SK-N-SH (cell line): ENCODE measurements at regions not wholly inside any gene's neighbourhood (a gene's known extent, or its start where the extent isn't known, plus 50 kb on each side); places are given as distances from the start of the nearest gene placed in this dataset.

Experiments
- CTCF ChIA-PET: fragments of 300-600, 350-600 bp; formaldehyde crosslinking; extraction: SDS; loops from one replicate; lab custom pipeline; 2021; lab: Yijun Ruan, JAX
- POLR2A ChIA-PET: fragments of 350-600 bp; sonication (Branson Sonifier 250); formaldehyde crosslinking; extraction: SDS; loops from one replicate; lab custom pipeline; 2020; ENCODE audit warnings: antibody characterized with exemption, inconsistent platforms; lab: Yijun Ruan, JAX
- DNase-seq: peaks from one replicate; pipeline ENCODE4 v3.0.0; 2012
- H2AFZ ChIP-seq: fragments of 200-600 bp; sonication (generic); 2 replicates; pipeline ENCODE4 v1.8.1; 2016; ENCODE audit warnings: antibody characterized with exemption, mild to moderate bottlenecking, low read depth
- H3F3A ChIP-seq: fragments of 200-600 bp; sonication (generic); replicated peaks from 2 replicates; pipeline ENCODE3; 2016; ENCODE audit warnings: antibody characterized with exemption, mild to moderate bottlenecking; ENCODE audit not compliant: insufficient read depth
- H3K27ac ChIP-seq, 2 experiments: fragments of 200-500 bp in 1 of 2; fragments of 200-600 bp in 1 of 2; sonication (Bioruptor generic) in 1 of 2; sonication (generic), shearing (Covaris generic) in 1 of 2; 2 replicates each; pipeline versions ENCODE4 v1.5.1 to v1.6.1; 2014 to 2016; ENCODE audit warnings: low read depth in 2 of 2, inconsistent platforms in 1 of 2, low read length in 1 of 2, mild to moderate bottlenecking in 1 of 2, mixed read lengths in 1 of 2
- H3K27me3 ChIP-seq: fragments of 200-600 bp; sonication (generic), shearing (Covaris generic); 2 replicates; pipeline ENCODE4 v1.6.1; 2016; ENCODE audit warnings: mixed run types; ENCODE audit not compliant: insufficient read depth
- H3K36me3 ChIP-seq, 2 experiments: fragments of 200-500 bp in 1 of 2; fragments of 200-600 bp in 1 of 2; sonication (Bioruptor generic) in 1 of 2; sonication (generic) in 1 of 2; replicated peaks in 1 of 2; 2 replicates each; pipeline versions ENCODE3 to v1.5.1; 2014 to 2016; ENCODE audit warnings: low read length in 1 of 2, mild to moderate bottlenecking in 1 of 2; ENCODE audit not compliant: insufficient read depth in 2 of 2, control insufficient read depth in 1 of 2
- H3K4me1 ChIP-seq, 2 experiments: fragments of 200-500 bp in 1 of 2; fragments of 200-600 bp in 1 of 2; sonication (Bioruptor generic) in 1 of 2; sonication (generic), shearing (Covaris generic) in 1 of 2; 2 replicates each; pipeline versions ENCODE4 v1.5.1 to v1.6.1; 2014 to 2016; ENCODE audit warnings: low read depth in 1 of 2, low read length in 1 of 2, mixed run types in 1 of 2; ENCODE audit not compliant: insufficient read depth in 2 of 2, control insufficient read depth in 1 of 2
- H3K4me2 ChIP-seq: fragments of 200-600 bp; sonication (generic), shearing (Covaris generic); 2 replicates; pipeline ENCODE4 v1.6.1; 2017; ENCODE audit warnings: mixed run types
- H3K4me3 ChIP-seq, 2 experiments: fragments of 200-500 bp in 1 of 2; fragments of 200-600 bp in 1 of 2; sonication (Bioruptor generic) in 1 of 2; sonication (generic), shearing (Covaris generic) in 1 of 2; 2 replicates each; pipeline versions ENCODE4 v1.5.1 to v1.8.1; 2014 to 2016; ENCODE audit warnings: low read depth in 2 of 2, inconsistent platforms in 1 of 2, low read length in 1 of 2, mild to moderate bottlenecking in 1 of 2, mixed read lengths in 1 of 2, moderate library complexity in 1 of 2
- H3K79me2 ChIP-seq: fragments of 200-600 bp; sonication (generic); 2 replicates; pipeline ENCODE4 v1.8.1; 2017; ENCODE audit warnings: mild to moderate bottlenecking; ENCODE audit not compliant: insufficient read depth
- H3K9ac ChIP-seq: fragments of 200-600 bp; sonication (generic); 2 replicates; pipeline ENCODE4 v1.6.1; 2017; ENCODE audit warnings: mixed run types
- H3K9me2 ChIP-seq: fragments of 200-600 bp; sonication (generic); 2 replicates; pipeline ENCODE4 v1.6.1; 2017; ENCODE audit warnings: mixed run types
- H3K9me3 ChIP-seq: fragments of 200-600 bp; sonication (generic); 2 replicates; pipeline ENCODE4 v1.6.1; 2017; ENCODE audit warnings: mixed run types, mild to moderate bottlenecking, moderate library complexity
- H4K20me1 ChIP-seq: fragments of 200-600 bp; sonication (generic); 2 replicates; pipeline ENCODE4 v1.6.1; 2017; ENCODE audit warnings: mild to moderate bottlenecking, mixed run types; ENCODE audit not compliant: insufficient read depth
- EZH2phosphoT487 ChIP-seq: fragments of 200-600 bp; sonication (generic); IDR thresholded peaks from 2 replicates; pipeline ENCODE4 v1.6.1; 2017; ENCODE audit warnings: low read depth, mixed run types, mild to moderate bottlenecking, antibody characterized with exemption, moderate library complexity, borderline replicate concordance
- GABPA ChIP-seq: IDR thresholded peaks from 2 replicates; pipeline ENCODE4 v1.4.0; 2012; ENCODE audit warnings: low read depth, mild to moderate bottlenecking
- GATA2 ChIP-seq: sonication (generic); formaldehyde crosslinking; IDR thresholded peaks from 2 replicates; pipeline ENCODE4 v1.5.0; 2020; ENCODE audit warnings: mild to moderate bottlenecking, missing genetic modification reagents
- JUND ChIP-seq: IDR thresholded peaks from 2 replicates; pipeline ENCODE4 v1.4.0; 2012
- NFIC ChIP-seq: IDR thresholded peaks from 2 replicates; pipeline ENCODE4 v1.4.0; 2012; ENCODE audit warnings: borderline replicate concordance
- POLR2AphosphoS5 ChIP-seq: IDR thresholded peaks from 2 replicates; pipeline ENCODE4 v1.6.1; 2012; ENCODE audit warnings: low read depth, low read length
- RCOR1 ChIP-seq: fragments of 150-350 bp; IDR thresholded peaks from 2 replicates; pipeline ENCODE4 v1.6.1; 2017; ENCODE audit warnings: antibody characterized with exemption, low read length
- REST ChIP-seq: IDR thresholded peaks from 2 replicates; pipeline ENCODE4 v1.6.1; 2012; ENCODE audit warnings: mild to moderate bottlenecking, low read depth, low read length, moderate library complexity
- RFX5 ChIP-seq: IDR thresholded peaks from 2 replicates; pipeline ENCODE4 v1.6.1; 2012; ENCODE audit warnings: mild to moderate bottlenecking, improper control_type of control experiment, low read length
- RXRA ChIP-seq: IDR thresholded peaks from 2 replicates; pipeline ENCODE4 v1.4.0; 2012; ENCODE audit warnings: low read depth, mild to moderate bottlenecking, borderline replicate concordance
- SIN3A ChIP-seq: IDR thresholded peaks from 2 replicates; pipeline ENCODE4 v1.6.1; 2012; ENCODE audit warnings: low read depth, mild to moderate bottlenecking, low read length, moderate library complexity, borderline replicate concordance
- TAF1 ChIP-seq: IDR thresholded peaks from 2 replicates; pipeline ENCODE4 v1.6.1; 2012; ENCODE audit warnings: low read depth, mild to moderate bottlenecking, low read length, moderate library complexity, borderline replicate concordance
- TCF12 ChIP-seq: IDR thresholded peaks from 2 replicates; pipeline ENCODE4 v1.4.0; 2012
- WGBS: methylation state at CpG from one replicate; pipeline ENCODE4 v1.1.6; 2017; ENCODE audit warnings: low lambda C conversion rate; 5-methylcytosine and 5-hydroxymethylcytosine counted together
- TF ChIP-seq, protein P1 (sequence below): IDR thresholded peaks from 2 replicates; pipeline ENCODE4 v1.4.0; 2012; ENCODE audit warnings: low read depth, borderline replicate concordance
- TF ChIP-seq, protein P2 (sequence below): fragments of 150-350 bp; IDR thresholded peaks from 2 replicates; pipeline ENCODE4 v1.6.1; 2017; ENCODE audit warnings: antibody characterized with exemption, low read length, low read depth, borderline replicate concordance

DNA sequence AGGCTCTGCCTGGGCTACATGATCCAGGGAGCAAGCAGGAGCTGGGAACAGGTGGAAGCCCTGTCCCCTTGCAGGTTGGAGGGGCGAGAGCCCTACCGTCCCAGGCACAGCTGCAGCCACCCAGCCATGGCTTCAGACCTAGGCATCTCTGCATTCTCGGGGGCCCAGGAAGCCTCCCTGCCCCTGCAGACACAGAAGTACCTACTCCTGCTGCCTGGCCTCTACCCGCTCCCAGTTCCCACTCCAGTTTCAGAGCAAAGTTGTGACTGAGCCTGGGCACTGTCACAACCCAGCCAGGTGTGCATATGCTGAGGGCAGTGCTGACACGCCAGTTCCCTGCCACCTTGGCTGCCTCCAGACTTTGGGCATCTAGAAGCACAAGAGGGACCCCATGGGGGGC lies 645.9 kb downstream of the HTR1B start:
- Histone ChIP-seq H3K9me2 (no peaks in the 10 kb centered on the region), H3K27ac (no peak overlapping the region), H3K4me1 (no peaks in the 10 kb centered on the region), H3K79me2 (no peaks in the 10 kb centered on the region), H3K9ac (no peak overlapping the region), H2AFZ (no peak overlapping the region), H3K4me3 (no peak overlapping the region), H3K36me3 (no peaks in the 10 kb centered on the region), H4K20me1 (no peaks in the 10 kb centered on the region), H3K4me2 (no peak overlapping the region), H3K27me3 (no peaks in the 10 kb centered on the region), H3F3A (no peaks in the 10 kb centered on the region), H3K9me3 (no peaks in the 10 kb centered on the region)
- no peak for TF ChIP-seq GATA2 (CRISPR knock-in tag)
- no peak for TF ChIP-seq RXRA
- no peak for TF ChIP-seq RFX5
- no peak for TF ChIP-seq RCOR1
- TF ChIP-seq, protein P1, sequence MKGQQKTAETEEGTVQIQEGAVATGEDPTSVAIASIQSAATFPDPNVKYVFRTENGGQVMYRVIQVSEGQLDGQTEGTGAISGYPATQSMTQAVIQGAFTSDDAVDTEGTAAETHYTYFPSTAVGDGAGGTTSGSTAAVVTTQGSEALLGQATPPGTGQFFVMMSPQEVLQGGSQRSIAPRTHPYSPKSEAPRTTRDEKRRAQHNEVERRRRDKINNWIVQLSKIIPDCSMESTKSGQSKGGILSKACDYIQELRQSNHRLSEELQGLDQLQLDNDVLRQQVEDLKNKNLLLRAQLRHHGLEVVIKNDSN: no peak
- TF ChIP-seq POLR2AphosphoS5: no peak
- TF ChIP-seq SIN3A: no peak
- DNase-seq: no peak
- POLR2A ChIA-PET: no interaction called here
- 0% methylated on average over 3 of the region's 5 CpGs for WGBS
- CTCF ChIA-PET: no interaction called here

DNA sequence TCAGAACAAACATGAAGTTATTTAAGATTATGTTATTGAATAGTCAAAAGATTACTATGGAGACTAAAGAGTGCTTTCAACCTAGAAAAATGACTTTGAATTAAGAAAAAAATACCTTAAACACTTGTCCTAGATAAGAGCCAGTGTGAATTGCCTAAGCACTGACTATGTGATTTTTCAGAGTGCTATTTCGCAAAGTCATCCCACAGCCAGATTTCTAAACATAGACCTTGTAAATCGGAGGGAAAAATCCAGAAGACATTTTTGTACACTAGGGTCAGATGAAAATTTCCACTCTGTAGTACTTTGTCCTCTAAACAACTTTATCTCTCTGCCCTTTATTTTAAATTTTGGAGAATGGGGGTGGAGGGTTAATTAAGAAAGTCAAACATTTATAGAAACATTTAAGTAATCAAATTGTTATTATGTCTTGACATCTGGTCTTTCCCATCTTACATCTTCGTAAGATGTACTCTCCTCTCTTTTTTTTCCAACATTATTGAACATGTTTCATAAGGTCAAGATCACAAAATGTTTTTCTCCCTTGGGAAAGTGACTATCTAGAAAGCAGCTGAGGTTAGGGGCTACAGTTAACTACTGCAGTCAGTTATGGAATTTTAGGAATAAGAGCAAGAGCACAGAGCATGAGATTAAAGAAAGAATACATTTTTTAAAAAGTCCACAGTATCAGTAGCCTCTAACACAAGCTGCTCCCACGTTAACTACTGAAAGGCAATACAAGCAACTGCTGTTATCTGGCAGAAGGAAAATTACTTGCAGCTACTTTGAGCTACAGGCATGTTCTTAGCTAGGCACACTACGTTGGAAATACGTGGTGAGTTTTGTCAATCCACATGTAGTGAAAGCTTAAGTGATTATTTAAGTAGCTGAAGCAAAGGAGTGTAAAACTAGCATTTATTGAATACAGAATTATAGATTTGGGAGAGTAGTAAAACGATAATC lies 648.5 kb downstream of the HTR1B start:
- Histone ChIP-seq H3F3A (no peaks in the 10 kb centered on the region), H3K79me2 (no peaks in the 10 kb centered on the region), H3K27me3 (no peaks in the 10 kb centered on the region), H3K4me3 (no peak overlapping the region), H3K9me3 (no peaks in the 10 kb centered on the region), H3K9me2 (no peaks in the 10 kb centered on the region), H3K4me2 (no peak overlapping the region), H3K27ac (no peak overlapping the region), H3K9ac (no peak overlapping the region), H3K4me1 (no peaks in the 10 kb centered on the region), H3K36me3 (no peaks in the 10 kb centered on the region), H2AFZ (no peak overlapping the region), H4K20me1 (no peaks in the 10 kb centered on the region)
- DNase-seq: no peak
- no peak for TF ChIP-seq EZH2phosphoT487
- TF ChIP-seq TCF12: no peak
- no peak for TF ChIP-seq REST
- no peak for TF ChIP-seq TAF1
- TF ChIP-seq, protein P2, sequence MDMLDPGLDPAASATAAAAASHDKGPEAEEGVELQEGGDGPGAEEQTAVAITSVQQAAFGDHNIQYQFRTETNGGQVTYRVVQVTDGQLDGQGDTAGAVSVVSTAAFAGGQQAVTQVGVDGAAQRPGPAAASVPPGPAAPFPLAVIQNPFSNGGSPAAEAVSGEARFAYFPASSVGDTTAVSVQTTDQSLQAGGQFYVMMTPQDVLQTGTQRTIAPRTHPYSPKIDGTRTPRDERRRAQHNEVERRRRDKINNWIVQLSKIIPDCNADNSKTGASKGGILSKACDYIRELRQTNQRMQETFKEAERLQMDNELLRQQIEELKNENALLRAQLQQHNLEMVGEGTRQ: no peak
- no peak for TF ChIP-seq NFIC
- no peak for TF ChIP-seq RXRA
- TF ChIP-seq JUND: no peak
- TF ChIP-seq GABPA: no peak
- 3% methylated on average over 7 of the region's 7 CpGs for WGBS
- CTCF ChIA-PET: no interaction called here
- POLR2A ChIA-PET: no interaction called here
